GM21367 (cell line): ENCODE measurements at regions not wholly inside any gene's neighbourhood (a gene's known extent, or its start where the extent isn't known, plus 50 kb on each side); places are given as distances from the start of the nearest gene placed in this dataset.

Experiments used
- ATAC-seq: cut with Tn5 transposase; IDR thresholded peaks from one replicate; pipeline ENCODE4 v1.9.1; 2021; ENCODE audit not compliant: unreplicated experiment

GRCh38 chr2:120496235-120496634, 150.3 kb downstream of the INHBB start:
- ATAC-seq, result no peak

GRCh38 chr2:120496759-120497158, 150.8 kb downstream of the INHBB start:
- no peak for ATAC-seq

GRCh38 chr2:120497261-120497977, 151.5 kb downstream of the INHBB start:
- ATAC-seq, result no peak

GRCh38 chr2:120498121-120498520, 152.2 kb downstream of the INHBB start:
- ATAC-seq, result no peak

- no peak for ATAC-seq
Measured at GRCh38 chr2:120498576-120499394, 152.8 kb downstream of the INHBB start.

GRCh38 chr2:120499784-120500495, 154.0 kb downstream of the INHBB start:
- no peak for ATAC-seq

GRCh38 chr2:120501591-120501990, 155.7 kb downstream of the INHBB start:
- ATAC-seq, result no peak

GRCh38 chr2:120502357-120502756, 156.4 kb downstream of the INHBB start:
- ATAC-seq, result no peak

- no peak for ATAC-seq
Measured at GRCh38 chr2:120502761-120503160, 156.8 kb downstream of the INHBB start.

GRCh38 chr2:120503206-120503792, 157.4 kb downstream of the INHBB start:
- no peak for ATAC-seq

GRCh38 chr2:120503793-120504571, 158.0 kb downstream of the INHBB start:
- ATAC-seq, result no peak

GRCh38 chr2:120504936-120505705, 159.2 kb downstream of the INHBB start:
- ATAC-seq, result no peak

- ATAC-seq, result no peak
Measured at GRCh38 chr2:120508567-120509041, 162.7 kb downstream of the INHBB start.

- ATAC-seq, result no peak
Measured at GRCh38 chr2:120509213-120509815, 163.4 kb downstream of the INHBB start.

- no peak for ATAC-seq
Measured at GRCh38 chr2:120509991-120510735, 164.2 kb downstream of the INHBB start.

GRCh38 chr2:120510751-120511395, 164.9 kb downstream of the INHBB start:
- no peak for ATAC-seq

- ATAC-seq, result no peak
Measured at GRCh38 chr2:120511536-120511935, 165.6 kb downstream of the INHBB start.
